NCI-H2227 (cell line): ENCODE measurements at regions not wholly inside any gene's neighbourhood (a gene's known extent, or its start where the extent isn't known, plus 50 kb on each side); places are given as distances from the start of the nearest gene placed in this dataset.
"Not testable (repeated sequence)": the region's sequence is repeated elsewhere in the genome, so short reads cannot be mapped to it uniquely, and the experiment has no call there.

Source experiments
- DNase-seq: peaks from one replicate; lab custom pipeline; 2025; ENCODE audit not compliant: unreplicated experiment; lab: John Stamatoyannopoulos, UW

DNA sequence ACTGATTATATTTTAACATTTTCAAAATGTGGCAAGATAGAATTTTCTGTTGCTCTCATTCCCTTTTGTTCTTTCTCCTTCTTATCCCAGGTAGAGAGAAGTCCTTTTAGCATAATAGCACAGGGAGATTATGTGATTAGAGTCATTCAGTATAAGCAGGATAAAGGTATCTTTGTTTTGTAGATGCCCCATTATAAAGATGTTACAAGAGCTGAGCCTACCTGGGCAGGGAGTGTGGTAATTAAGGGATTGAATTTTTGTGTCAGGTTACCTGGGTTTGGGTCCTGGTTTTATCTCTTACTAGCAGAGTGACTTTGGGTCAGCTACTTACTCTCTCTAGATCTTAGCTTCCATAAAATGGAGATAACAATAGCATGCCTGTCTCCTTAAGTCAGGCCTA, 536.5 kb downstream of the TMEM135 start:
- no peak for DNase-seq

DNA sequence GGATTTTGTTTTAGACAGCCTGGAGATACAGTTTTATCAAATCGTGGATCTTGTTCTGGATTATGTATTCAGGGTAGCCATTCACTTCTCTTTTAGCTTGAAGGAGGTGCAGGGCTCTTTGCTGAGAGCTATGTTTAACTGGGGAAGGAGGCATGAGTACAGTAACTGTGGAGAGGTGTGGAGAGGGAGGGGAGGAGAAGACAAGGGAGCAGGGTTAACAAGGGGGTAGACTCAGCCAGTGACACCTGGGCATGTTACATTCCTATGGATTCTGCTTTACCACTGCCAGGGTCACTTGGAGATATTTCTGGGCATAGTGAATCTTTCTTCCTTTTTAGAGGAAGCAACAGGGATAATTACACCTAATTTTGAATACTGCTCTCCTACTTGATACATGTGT, 536.0 kb downstream of the TMEM135 start:
- DNase-seq: no peak

DNA sequence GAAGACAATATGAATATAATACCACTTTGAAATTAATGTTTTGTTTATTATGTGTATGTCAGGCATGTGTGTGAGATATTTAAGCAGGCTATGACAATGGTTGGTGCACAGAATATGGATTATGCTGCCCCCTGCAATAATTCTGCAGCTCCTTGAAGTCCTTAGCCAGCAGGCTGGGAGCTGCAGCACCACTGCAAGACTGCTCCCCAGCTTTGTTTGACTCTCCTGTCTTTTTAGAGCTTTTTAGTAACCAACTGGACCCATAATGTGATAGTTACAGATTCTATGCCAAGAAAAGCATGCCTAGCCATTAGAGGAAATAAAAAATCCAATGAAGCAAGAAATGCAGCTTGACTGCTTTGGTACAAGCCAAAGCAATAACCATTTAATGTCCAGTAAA, 535.1 kb downstream of the TMEM135 start:
- no peak for DNase-seq

DNA sequence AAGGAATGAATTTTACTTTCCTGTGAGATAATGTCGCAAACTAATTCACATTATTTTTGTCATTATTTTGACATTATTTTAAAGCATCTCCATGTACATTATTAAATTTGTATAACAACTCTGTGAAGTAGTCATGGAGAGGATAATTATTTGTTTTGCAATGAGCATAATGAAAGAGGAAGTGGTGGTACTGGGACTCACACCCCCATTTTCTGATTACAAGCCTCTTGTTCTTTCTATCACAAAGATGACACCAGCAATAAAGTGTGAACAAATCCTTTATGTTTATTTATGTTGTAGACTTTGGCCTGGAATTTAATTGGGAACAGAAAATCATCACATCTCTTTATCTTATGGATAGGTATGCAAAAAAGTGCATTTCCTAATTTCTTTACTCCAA, 522.6 kb downstream of the TMEM135 start:
- DNase-seq: no peak

DNA sequence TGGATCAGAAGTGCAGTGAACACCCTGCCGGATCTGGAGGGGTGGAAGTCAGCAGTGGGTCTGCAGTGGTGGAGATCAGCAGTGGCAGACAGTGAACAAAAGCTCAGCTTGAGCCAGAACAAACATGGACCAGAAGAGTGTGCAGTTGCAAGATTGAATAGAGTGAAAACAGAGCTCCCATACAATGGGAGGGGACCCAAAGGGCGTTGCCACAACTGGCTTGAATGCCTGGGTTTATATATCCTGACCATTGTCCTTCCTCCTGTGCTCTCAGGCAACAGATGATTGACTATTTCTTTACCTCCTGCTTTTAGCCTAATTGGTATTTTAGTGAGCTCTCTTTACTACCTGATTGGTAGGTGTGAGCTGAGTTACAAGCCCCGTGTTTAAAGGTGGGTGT, 522.1 kb downstream of the TMEM135 start:
- not testable (repeated sequence) for DNase-seq

DNA sequence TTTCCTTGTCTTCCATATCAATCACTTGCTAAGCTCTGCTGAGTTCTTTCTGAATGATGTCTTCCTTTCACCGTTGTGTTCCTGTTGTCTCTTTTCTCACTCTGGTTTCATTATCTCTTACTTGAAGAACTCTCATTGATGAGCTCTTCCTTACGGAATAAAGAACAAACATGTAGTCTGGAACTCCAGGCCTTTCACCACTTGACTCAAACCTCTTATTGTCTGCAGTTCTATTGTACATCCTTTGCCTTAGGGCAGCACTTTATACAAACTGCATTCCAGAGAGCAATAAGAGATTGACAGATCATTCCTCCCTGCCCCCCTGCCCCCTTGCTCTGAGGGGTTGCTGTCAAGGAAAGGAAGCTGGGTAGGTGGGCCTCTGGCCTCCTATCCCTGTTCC, 517.4 kb downstream of the TMEM135 start:
- DNase-seq: no peak

DNA sequence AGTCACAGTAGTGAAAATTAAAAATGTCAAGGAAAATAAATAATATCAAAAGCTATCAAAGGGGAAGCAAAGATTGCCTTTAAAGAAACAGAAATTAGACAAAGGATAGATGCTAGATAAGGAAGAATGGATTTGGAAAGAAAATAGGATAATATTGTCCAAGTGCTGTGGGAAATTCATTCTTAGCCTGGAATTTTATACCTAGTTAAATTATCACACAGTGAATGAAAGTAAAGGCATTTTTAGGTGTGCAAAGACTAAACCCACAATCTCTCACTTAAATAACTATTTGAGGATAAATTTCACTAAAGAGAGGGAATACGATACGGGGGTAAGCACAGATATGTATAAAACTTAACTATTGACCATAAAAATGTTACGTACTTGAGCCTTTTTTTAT, 511.1 kb downstream of the TMEM135 start:
- DNase-seq: no peak

DNA sequence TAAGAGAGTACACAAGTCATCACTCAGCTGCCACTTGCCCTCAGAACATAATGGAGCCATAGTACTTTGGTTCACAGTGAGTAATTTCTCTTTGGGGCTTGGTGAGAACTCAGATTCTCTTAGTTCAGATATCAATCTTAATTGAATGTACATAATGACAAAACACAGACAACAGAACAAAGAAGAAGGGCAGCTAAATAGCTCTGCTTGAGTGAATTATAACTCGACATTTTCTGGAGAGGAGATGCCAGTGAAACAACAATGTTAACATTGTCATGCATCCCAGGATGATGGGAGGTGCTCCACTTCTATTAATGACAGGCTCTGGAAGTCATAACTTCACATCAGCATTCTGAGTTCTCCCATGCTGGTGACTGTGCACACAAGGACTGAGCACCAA, 508.1 kb downstream of the TMEM135 start:
- no peak for DNase-seq

DNA sequence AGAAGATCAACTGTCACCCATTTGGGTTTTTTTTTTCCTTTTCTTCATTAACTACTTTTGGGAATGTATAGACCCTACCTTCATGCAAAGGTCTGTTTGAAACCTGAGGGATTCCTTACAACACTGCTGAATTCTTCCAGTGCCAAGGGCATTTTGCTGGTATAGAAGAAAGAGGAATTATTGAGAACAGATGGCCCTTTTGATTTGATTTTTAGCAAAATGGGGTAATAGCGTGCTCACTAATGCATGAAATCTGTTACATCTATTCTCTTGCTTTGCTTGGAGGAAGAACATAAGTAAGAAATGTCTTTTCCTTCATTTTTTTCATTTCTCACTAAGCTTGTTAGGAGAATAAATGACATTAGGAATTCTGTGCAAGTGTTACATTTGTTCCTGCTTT, 501.9 kb downstream of the TMEM135 start:
- no peak for DNase-seq

DNA sequence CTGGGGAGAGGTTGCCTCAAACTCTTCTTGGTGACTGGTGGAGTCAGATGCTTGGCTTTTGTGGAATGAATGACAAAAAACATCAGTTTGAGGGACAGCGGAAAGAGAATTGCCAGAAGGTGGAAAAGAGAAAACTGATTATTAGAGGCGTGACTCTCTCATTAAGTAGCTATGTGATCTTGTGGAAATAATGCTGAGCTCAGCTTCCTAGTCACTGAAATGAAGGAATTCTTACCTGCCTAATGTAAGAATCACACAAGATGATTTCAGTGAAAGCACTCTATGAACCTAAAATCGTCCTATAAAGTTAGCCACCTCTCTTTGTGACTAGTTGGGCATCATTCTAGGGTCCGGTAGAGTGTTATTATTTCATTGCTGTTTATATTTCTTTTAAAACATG, 498.8 kb downstream of the TMEM135 start:
- no peak for DNase-seq

DNA sequence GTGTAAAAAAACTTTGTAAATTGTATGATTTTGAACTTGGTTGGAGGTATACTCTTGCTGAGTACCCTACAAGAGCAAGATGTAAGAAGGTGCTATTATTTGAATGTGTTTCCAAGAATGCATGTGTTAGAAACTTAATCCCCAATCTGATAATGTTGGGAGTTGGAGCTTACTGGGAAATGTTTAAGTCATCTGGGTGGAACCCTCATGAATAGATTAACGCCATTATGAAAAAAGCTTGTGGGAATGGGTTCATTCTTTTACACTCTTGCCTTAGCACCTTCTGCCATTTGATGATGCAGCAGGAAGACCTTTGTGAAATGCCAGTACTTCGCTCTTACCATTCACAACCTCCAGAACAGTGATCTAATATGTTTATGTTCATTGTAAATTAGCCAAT, 498.3 kb downstream of the TMEM135 start:
- no peak for DNase-seq

DNA sequence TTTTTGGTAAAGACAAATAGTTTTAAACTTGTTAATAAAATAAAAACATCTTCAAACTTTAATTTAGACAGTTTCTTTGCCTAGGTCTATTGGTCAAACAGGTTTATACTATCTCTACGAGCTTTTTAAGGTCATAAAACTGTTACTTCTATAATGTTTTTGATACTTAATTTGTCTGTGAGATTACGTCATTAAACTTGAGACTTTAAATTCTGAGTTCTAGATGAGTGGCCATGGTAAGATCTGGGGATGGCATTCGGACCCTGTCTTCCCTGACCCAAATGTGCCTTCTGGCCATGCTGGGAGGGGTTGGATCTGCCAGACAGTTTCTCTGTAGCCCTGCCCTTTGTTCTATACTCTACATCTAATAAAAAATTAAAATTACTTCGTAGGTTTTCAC, 497.8 kb downstream of the TMEM135 start:
- no peak for DNase-seq

DNA sequence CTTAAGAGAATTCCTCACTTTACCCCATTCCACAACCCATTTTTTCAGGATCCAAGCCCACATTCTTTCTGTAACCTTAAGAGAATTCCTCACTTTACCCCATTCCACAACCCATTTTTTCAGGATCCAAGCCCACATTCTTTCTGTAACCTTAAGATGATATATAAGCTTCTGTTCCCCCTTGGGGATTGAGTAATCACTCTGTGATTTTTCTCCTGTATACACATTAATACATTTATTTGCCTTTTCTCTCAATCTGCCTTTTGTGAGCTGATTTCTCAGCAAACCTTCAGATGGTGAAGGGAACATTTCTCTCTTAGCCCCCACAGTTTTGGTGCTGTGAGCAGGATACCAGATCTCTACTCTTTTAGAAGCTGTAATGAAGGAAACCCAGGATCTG, 494.1 kb downstream of the TMEM135 start:
- not testable (repeated sequence) for DNase-seq

DNA sequence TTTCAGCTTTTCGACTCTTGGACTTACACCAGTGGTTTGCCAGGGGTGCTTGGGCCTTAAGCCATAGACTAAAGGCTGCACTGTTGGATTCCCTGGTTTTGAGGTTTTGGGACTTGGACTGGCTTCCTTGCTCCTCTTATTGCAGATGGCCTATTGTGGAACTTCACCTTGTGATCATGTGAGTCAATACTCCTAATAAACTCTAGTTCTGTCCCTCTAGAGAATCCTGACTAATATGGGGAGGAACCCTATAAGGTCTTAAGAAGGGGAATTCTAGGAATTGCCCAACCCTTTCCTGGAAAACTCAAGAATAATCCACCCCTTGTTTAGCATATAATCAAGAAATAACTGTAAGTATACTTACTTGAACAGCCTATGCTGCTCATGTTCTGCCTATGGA, 491.8 kb downstream of the TMEM135 start:
- no peak for DNase-seq

DNA sequence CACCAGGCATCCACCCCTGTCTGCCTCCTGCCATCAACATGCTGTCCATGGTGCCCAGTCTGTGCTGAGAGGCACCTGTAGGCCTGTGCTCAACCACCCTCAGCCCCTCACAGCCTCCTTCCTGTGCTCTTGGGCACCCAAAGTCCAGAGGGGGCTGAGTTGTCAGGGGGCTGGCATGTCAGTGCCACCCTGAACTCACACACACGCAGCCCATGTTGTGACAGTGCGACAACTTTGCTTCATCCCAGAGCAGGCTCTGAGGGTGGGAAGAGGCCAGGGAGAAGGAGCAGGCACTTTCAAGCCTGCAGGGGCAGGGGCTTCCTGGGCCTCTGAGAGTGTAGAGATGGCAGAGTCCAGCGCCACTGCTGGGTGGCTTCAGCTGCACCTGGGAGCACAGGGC, 491.0 kb downstream of the TMEM135 start:
- DNase-seq: no peak

DNA sequence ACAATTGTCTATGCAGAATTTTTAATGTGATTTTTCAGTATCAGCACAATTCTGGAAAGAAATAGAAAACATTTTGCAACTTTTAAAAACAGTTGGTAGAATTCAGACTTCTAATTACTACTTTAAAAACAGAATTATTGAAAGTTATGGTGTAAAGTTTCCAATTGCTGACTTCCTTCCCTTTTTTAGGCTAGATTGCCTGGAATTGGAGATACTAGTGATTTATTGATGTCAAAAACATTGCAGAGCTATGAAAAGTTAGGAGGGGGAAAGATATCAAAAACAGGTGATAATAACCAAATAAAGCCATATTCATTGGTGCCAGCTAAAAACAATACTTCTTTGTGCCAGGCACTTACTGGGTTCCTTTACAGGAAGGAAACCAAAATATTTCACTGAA, 485.5 kb downstream of the TMEM135 start:
- DNase-seq: no peak

DNA sequence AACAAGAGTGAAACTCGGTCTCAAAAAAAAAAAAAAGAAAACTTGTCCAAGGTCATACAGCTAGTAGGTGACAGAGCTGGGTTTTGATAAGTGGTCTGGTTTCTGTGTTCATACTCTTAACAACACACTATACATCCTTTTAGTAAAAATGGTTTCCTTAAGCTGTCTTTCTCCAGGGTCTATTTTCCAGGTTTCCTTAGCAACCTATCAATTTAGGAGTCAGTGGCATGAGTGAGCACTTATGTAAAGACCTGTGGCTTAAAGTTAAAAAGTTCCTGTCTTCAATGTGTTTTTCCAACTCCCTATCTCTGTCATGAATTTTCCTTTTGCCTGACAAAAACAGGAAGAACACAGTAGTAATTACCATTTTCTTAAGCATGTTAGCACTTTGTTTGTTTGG, 480.5 kb downstream of the TMEM135 start:
- DNase-seq: no peak

DNA sequence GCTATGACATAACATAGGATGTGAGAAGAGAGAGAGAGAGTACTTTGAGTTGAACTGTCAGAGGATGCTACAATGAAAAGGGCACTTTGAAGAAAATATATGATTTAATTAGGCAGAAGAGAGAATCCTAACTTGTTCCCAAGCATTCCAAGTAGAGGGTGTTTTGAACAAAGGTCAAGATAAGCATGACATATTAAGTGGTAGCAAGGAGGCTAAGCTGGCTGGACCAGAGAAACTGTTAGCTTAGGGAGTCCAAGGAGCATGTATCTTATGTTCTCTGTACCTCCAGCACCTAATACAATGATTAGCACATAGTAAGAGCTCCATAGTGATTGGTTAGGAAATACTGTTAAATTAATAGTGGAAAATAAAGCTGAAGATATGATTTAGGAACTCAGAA, 479.6 kb downstream of the TMEM135 start:
- no peak for DNase-seq

DNA sequence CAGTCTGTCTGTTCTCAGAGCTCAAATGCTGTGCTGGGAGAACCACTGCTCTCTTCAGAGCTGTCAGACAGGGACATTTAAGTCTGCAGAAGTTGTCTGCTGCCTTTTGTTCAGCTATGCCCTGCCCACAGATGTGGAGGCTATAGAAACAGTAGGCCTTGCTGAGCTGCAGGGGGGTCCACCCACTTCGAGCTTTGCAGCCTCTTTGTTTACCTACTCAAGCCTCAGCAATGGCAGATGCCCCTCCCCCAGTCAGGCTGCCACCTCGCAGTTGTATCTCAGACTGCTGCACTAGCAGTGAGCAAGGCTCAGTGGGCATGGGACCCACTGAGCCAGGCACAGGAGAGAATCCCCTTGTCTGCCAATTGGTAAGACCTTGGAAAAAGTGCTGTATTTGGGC, 470.0 kb downstream of the TMEM135 start:
- not testable (repeated sequence) for DNase-seq

DNA sequence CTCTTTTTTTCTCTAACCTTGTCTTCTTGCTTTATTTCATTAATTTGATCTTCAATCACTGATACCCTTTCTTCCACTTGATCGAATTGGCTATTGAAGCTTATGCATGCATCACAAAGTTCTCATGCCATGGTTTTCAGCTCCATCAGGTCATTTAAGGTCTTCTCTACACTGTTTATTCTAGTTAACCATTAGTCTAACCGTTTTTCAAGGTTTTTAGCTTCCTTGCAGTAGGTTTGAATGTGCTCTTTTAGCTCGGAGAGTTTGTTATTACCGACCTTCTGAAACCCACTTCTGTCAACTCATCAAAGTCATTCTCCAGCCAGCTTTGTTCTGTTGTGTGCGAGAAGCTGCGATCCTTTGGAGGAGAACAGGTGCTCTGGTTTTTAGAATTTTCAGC, 469.2 kb downstream of the TMEM135 start:
- not testable (repeated sequence) for DNase-seq

DNA sequence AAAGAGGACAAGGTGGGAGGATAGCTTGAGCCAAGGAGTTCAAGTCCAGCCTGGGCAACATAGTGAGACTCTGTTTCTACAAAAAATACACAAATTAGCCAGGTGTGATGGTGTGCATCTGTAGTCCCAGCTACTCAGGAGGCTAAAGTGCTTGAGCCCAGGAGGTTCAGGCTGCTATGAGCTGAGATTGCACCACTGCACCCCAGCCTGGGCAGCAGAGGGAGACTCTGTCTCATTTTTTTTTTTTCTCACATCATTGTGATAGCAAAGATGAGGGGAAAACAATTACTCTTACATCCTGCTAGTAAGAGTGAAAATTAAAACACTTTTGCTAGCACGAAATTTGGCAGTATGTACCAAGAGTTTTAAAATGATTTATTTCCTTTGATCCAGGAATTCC, 463.7 kb downstream of the TMEM135 start:
- DNase-seq: no peak

DNA sequence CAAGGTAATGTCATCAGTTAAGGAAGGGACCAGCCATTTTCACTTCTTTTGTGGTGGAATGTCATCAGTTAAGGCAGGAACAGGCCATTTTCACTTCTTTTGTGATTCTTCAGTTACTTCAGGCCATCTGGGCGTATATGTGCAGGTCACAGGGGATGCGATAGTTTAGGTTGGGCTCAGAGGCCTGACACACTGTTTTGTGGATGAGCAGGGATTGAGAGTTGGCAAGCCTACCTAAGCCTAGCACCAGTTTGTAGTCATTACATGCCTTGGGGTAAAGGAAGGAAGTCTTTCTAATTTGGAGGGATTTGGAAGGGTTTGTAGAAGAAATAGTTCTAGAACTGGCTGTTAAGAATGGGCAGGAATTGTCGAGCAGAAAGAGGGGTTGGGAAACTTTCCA, 457.2 kb downstream of the TMEM135 start:
- not testable (repeated sequence) for DNase-seq

DNA sequence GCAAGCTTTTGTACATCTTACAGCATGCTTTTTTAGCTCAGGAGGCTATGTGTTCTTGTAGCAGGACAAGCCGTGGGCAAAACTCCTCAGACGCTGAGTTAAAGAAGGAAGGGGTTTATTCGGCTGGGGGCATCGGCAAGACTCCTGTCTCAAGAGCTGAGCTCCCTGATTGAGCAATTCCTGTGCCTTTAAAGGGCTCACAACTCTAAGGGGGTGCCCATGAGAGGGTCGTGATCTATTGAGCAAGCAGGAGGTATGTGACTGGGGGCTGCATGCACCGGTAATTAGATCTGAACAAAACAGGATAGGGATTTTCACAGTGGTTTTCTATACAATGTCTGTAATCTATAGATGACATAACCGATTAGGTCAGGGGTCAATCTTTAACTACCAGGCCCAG, 456.3 kb downstream of the TMEM135 start:
- DNase-seq: not testable (repeated sequence)

DNA sequence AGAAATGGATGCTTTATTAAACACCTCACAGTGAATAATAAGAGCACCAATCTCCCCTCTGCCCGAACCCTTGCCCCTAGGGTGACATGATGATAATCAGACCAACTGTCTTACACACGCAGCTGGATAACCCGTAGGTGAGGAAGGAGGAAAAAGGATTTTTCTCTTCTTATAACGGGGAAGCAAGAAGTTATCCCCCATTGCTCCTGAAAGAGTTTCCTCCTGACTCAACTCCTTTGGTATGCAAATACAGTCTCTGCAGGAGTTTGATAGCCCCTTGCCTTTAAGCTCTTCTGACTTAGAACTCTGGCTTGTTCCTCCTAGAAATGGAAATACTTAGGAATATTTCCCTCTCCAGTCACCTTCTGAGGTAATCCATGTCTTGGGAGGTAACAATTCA, 455.8 kb downstream of the TMEM135 start:
- DNase-seq: no peak
